ENCODE measurements at regions not wholly inside any gene's neighbourhood (a gene's known extent, or its start where the extent isn't known, plus 50 kb on each side); places are given as distances from the start of the nearest gene placed in this dataset.
A peak's percentile ranks its signal among the peaks of the same experiment; 100 is the strongest.

GRCh38 chr4:159023741-159024140 lies 79.1 kb upstream of the RAPGEF2 start:
- Histone ChIP-seq H3K27ac (ENCODE audit: low read depth in 1 of 2, low read length in 1 of 2) (no peak overlapping the region), H3K9ac (ENCODE audit: insufficient read depth in 1 of 2, low read length in 2 of 2) (no peak overlapping the region), H3K36me3 (ENCODE audit: control insufficient read depth in 4 of 4, insufficient read depth in 4 of 4, low read length in 4 of 4) (no peaks in the 10 kb centered on the region), H3K4me3 (no peak overlapping the region), H3K9me3 (ENCODE audit: control insufficient read depth in 4 of 4, insufficient read depth in 3 of 4, low read length in 3 of 4) (no peaks in the 10 kb centered on the region), H3K4me1 (ENCODE audit: control insufficient read depth in 5 of 5, insufficient read depth in 5 of 5, low read length in 5 of 5) (peaks cover 0 to 2% (median 0%) of the 10 kb centered on the region in 5 donors), H3K27me3 (ENCODE audit: control insufficient read depth in 3 of 3, insufficient read depth in 3 of 3, low read length in 2 of 3) (no peaks in the 10 kb centered on the region)
- WGBS, 2 donors = 76 to 85% methylated on average over 3 of the region's 3 CpGs
- no peak for TF ChIP-seq CTCF (IDR thresholded peaks at IDR 0.05; ENCODE audit: control extremely low read depth, extremely low read depth)
- ATAC-seq (ENCODE audit: insufficient read depth, low FRiP score) (no peak), DNase-seq (no peak)

- H3K4me3 ChIP-seq = no peak overlapping the region
- H3K36me3 ChIP-seq (ENCODE audit: control insufficient read depth in 4 of 4, insufficient read depth in 4 of 4, low read length in 4 of 4) = no peaks in the 10 kb centered on the region
- peaks cover 0 to 2% (median 0%) of the 10 kb centered on the region in 5 donors for H3K4me1 ChIP-seq (ENCODE audit: control insufficient read depth in 5 of 5, insufficient read depth in 5 of 5, low read length in 5 of 5)
- no peaks in the 10 kb centered on the region for H3K9me3 ChIP-seq (ENCODE audit: control insufficient read depth in 4 of 4, insufficient read depth in 3 of 4, low read length in 3 of 4)
- no peak overlapping the region for H3K9ac ChIP-seq (ENCODE audit: insufficient read depth in 1 of 2, low read length in 2 of 2)
- peak in 1 of 3 donors; percentile 6 for DNase-seq
- no peak for TF ChIP-seq CTCF (IDR thresholded peaks at IDR 0.05; ENCODE audit: control extremely low read depth, extremely low read depth)
- no peaks in the 10 kb centered on the region for H3K27me3 ChIP-seq (ENCODE audit: control insufficient read depth in 3 of 3, insufficient read depth in 3 of 3, low read length in 2 of 3)
- no peak for ATAC-seq (ENCODE audit: insufficient read depth, low FRiP score)
- H3K27ac ChIP-seq (ENCODE audit: low read depth in 1 of 2, low read length in 1 of 2) = no peak overlapping the region
- 52 to 59% methylated on average over 5 of the region's 5 CpGs for WGBS, 2 donors
Measured at GRCh38 chr4:159024266-159024665, 78.6 kb upstream of the RAPGEF2 start.

GRCh38 chr4:159024828-159025227 lies 78.1 kb upstream of the RAPGEF2 start:
- no peak for ATAC-seq (ENCODE audit: insufficient read depth, low FRiP score)
- H3K27me3 ChIP-seq (ENCODE audit: control insufficient read depth in 3 of 3, insufficient read depth in 3 of 3, low read length in 2 of 3) = no peaks in the 10 kb centered on the region
- H3K27ac ChIP-seq (ENCODE audit: low read depth in 1 of 2, low read length in 1 of 2) = no peak overlapping the region
- H3K36me3 ChIP-seq (ENCODE audit: control insufficient read depth in 4 of 4, insufficient read depth in 4 of 4, low read length in 4 of 4) = no peaks in the 10 kb centered on the region
- DNase-seq = no peak
- H3K4me3 ChIP-seq = no peak overlapping the region
- no peak for TF ChIP-seq CTCF (IDR thresholded peaks at IDR 0.05; ENCODE audit: control extremely low read depth, extremely low read depth)
- no peaks in the 10 kb centered on the region for H3K9me3 ChIP-seq (ENCODE audit: control insufficient read depth in 4 of 4, insufficient read depth in 3 of 4, low read length in 3 of 4)
- no peak overlapping the region for H3K9ac ChIP-seq (ENCODE audit: insufficient read depth in 1 of 2, low read length in 2 of 2)
- no peaks in the 10 kb centered on the region for H3K4me1 ChIP-seq (ENCODE audit: control insufficient read depth in 5 of 5, insufficient read depth in 5 of 5, low read length in 5 of 5)
- 99 to 100% methylated on average over 3 of the region's 3 CpGs for WGBS, 2 donors

GRCh38 chr4:159026329-159026728 lies 76.5 kb upstream of the RAPGEF2 start:
- H3K36me3 ChIP-seq (ENCODE audit: control insufficient read depth in 4 of 4, insufficient read depth in 4 of 4, low read length in 4 of 4) = no peaks in the 10 kb centered on the region
- no peak for ATAC-seq (ENCODE audit: insufficient read depth, low FRiP score)
- no peak overlapping the region for H3K9ac ChIP-seq (ENCODE audit: insufficient read depth in 1 of 2, low read length in 2 of 2)
- no peak overlapping the region for H3K4me3 ChIP-seq
- no peak for DNase-seq
- no peaks in the 10 kb centered on the region for H3K4me1 ChIP-seq (ENCODE audit: control insufficient read depth in 5 of 5, insufficient read depth in 5 of 5, low read length in 5 of 5)
- H3K9me3 ChIP-seq (ENCODE audit: control insufficient read depth in 4 of 4, insufficient read depth in 3 of 4, low read length in 3 of 4) = no peaks in the 10 kb centered on the region
- no peak overlapping the region for H3K27ac ChIP-seq (ENCODE audit: low read depth in 1 of 2, low read length in 1 of 2)
- TF ChIP-seq CTCF (IDR thresholded peaks at IDR 0.05; ENCODE audit: control extremely low read depth, extremely low read depth) = no peak
- H3K27me3 ChIP-seq (ENCODE audit: control insufficient read depth in 3 of 3, insufficient read depth in 3 of 3, low read length in 2 of 3) = no peaks in the 10 kb centered on the region
